ENCODE measurements at regions not wholly inside any gene's neighbourhood (a gene's known extent, or its start where the extent isn't known, plus 50 kb on each side); places are given as distances from the start of the nearest gene placed in this dataset.

DNA sequence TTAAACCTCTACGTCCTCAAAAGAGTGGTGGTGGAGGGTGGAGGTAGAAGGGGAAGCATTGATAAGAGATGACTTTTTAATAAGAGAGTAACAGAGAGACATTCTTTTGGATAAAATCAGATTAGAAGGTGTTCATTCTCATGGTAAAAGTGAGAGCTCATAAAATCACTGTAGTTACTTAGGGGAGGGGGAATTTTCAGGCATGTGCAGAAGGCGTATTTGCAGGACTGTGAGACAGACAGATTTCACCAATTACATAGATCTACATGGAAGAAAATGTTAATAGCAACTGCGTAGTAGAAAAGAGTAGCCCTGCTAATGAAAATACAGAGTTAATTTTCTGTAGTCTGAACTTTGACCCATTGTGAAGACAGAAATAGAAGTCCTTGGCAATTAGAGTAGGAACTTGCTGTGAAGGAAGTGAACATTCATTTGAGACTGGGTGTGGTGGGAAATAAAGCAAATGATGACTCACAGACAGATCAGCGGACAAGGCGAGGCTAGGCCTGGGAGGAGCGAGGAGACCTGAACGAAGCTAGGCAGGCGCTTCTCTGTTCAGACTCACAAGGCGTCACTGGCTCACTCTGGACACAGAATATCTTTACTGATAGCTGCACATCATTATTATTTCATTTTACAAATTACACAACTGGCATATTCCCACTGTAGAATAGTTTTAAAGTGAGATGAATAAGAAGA lies 57.2 kb upstream of the FAM9C start:
- intact Hi-C loops (cut with DNase I; ENCODE audit: low total_unique reads) = loop anchor here (10.0 kb wide), 1 partner anchor 127 kb away; the partner anchor contains the start of gene TMSB4X
- TF ChIP-seq, protein P1, sequence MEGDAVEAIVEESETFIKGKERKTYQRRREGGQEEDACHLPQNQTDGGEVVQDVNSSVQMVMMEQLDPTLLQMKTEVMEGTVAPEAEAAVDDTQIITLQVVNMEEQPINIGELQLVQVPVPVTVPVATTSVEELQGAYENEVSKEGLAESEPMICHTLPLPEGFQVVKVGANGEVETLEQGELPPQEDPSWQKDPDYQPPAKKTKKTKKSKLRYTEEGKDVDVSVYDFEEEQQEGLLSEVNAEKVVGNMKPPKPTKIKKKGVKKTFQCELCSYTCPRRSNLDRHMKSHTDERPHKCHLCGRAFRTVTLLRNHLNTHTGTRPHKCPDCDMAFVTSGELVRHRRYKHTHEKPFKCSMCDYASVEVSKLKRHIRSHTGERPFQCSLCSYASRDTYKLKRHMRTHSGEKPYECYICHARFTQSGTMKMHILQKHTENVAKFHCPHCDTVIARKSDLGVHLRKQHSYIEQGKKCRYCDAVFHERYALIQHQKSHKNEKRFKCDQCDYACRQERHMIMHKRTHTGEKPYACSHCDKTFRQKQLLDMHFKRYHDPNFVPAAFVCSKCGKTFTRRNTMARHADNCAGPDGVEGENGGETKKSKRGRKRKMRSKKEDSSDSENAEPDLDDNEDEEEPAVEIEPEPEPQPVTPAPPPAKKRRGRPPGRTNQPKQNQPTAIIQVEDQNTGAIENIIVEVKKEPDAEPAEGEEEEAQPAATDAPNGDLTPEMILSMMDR (IDR thresholded peaks at IDR 0.05) = no peak
- TF ChIP-seq POLR2A (IDR thresholded peaks at IDR 0.05) = peak in 1 of 2 donors; percentile 22
- Histone ChIP-seq H3K36me3 (no peaks in the 10 kb centered on the region), H3K4me3 (no peak overlapping the region), H3K27ac (peak overlapping the region; percentile 56 to 75), H3K4me1 (peaks cover 0 to 4% of the 10 kb centered on the region in 2 donors), H3K27me3 (no peaks in the 10 kb centered on the region), H3K9me3 (no peaks in the 10 kb centered on the region)
- peak; percentile 64 to 82 for DNase-seq

DNA sequence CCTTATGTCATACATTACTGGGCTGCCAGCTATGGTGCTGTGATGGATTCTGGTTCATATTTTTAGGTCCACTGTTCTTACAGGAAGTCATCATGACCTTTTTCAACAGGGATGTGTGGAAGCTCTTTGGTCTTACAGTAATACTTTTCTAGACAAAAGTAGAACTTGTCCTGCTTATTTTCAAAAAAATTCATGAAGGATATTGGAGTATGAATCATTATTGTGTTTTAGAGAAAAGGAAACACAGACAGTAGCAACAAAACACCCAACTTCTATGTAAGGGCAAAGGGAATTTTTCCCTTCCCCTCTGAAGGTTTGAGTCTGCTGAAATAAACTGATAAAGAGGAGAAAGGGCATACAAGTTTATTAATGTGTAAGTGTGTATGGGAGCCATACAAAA lies 54.7 kb upstream of the FAM9C start:
- TF ChIP-seq, protein P1 (IDR thresholded peaks at IDR 0.05) = no peak
- TF ChIP-seq POLR2A (IDR thresholded peaks at IDR 0.05) = no peak
- no peaks in the 10 kb centered on the region for H3K36me3 ChIP-seq
- H3K4me3 ChIP-seq = no peak overlapping the region
- no peak for DNase-seq
- no peaks in the 10 kb centered on the region for H3K27me3 ChIP-seq
- H3K9me3 ChIP-seq = no peaks in the 10 kb centered on the region
- intact Hi-C loops (cut with DNase I; ENCODE audit: low total_unique reads) = no loop called here
- peaks cover 0 to 4% of the 10 kb centered on the region in 2 donors for H3K4me1 ChIP-seq
- H3K27ac ChIP-seq = peak overlapping the region in 1 of 2 donors; percentile 43

DNA sequence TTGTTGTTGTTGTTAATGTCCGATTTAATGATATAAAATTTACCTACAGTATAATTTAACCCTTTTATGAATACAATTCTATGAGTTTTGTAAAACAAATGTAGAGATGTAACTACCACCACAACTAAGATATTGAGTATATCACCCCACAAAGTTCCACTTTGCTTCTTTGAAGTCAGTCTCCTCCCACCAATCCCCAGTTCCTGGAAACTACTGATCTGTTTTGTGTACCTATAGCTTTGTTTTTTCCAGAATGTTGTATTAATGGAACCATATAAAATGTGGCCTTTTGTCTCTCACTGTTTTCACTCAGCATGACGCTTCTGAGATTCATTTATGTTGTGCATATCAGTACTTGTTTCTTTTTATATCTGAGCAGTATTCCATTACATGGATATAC lies 52.3 kb upstream of the FAM9C start:
- H3K4me1 ChIP-seq = no peaks in the 10 kb centered on the region
- H3K36me3 ChIP-seq = no peaks in the 10 kb centered on the region
- no peaks in the 10 kb centered on the region for H3K27me3 ChIP-seq
- no peak for DNase-seq
- no peak overlapping the region for H3K27ac ChIP-seq
- intact Hi-C loops (cut with DNase I; ENCODE audit: low total_unique reads) = no loop called here
- no peak for TF ChIP-seq POLR2A (IDR thresholded peaks at IDR 0.05)
- TF ChIP-seq, protein P1 (IDR thresholded peaks at IDR 0.05) = no peak
- no peaks in the 10 kb centered on the region for H3K9me3 ChIP-seq
- H3K4me3 ChIP-seq = no peak overlapping the region

DNA sequence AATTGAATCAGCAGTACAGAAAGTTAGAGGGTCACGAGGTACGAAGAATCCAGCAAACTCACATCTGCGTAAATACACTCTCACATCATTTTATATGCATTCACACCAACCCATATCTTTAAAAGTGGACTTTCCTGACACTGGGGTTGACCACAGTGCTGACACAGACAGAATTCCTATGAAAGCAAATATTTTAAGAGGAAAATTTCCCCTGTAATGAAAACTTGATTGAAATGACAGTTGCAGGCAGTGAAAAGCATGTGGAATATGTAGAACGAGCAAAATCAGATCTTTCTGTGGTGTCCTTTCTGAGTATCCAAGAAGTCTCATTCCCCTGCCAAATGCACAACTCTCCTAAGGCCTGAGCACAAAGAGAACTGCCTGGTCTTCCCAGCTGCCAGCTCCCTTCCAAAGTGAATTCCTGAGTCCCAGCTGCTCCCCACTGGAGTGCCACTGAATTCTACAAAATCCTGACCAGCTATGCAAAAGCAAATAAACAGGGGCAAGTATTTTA lies 50.5 kb upstream of the FAM9C start:
- TF ChIP-seq, protein P1 (IDR thresholded peaks at IDR 0.05) = no peak
- TF ChIP-seq POLR2A (IDR thresholded peaks at IDR 0.05) = no peak
- Histone ChIP-seq H3K27me3 (no peaks in the 10 kb centered on the region), H3K27ac (peak overlapping the region; percentile 53 to 56), H3K9me3 (no peaks in the 10 kb centered on the region), H3K4me1 (no peaks in the 10 kb centered on the region), H3K36me3 (no peaks in the 10 kb centered on the region), H3K4me3 (no peak overlapping the region)
- intact Hi-C loops (cut with DNase I; ENCODE audit: low total_unique reads) = no loop called here
- DNase-seq = no peak

DNA sequence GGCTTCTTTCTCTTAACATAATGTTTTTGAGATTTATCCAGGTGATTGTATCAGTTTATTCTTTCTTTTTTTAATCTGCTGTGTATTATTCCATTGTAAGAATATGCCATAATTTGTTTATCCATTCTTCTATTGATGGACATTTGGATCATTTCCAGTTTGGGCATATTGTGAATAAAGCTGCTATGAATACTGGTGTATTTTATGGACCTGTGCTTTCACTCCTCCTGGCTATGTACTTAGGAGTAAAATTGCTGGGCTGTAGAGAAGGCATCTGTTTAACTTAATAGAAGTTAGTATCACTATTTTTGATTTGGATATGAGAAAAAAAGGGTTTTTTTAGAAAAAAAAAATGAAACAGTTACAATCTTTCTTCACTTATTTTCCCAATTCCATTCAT lies 50.0 kb upstream of the FAM9C start:
- DNase-seq = no peak
- Histone ChIP-seq H3K36me3 (no peaks in the 10 kb centered on the region), H3K27me3 (no peaks in the 10 kb centered on the region), H3K9me3 (no peaks in the 10 kb centered on the region), H3K4me3 (no peak overlapping the region), H3K27ac (peak overlapping the region in 1 of 2 donors; percentile 56), H3K4me1 (no peaks in the 10 kb centered on the region)
- no peak for TF ChIP-seq POLR2A (IDR thresholded peaks at IDR 0.05)
- TF ChIP-seq, protein P1 (IDR thresholded peaks at IDR 0.05) = no peak
- intact Hi-C loops (cut with DNase I; ENCODE audit: low total_unique reads) = no loop called here
